ENCODE measurements at regions not wholly inside any gene's neighbourhood (a gene's known extent, or its start where the extent isn't known, plus 50 kb on each side); places are given as distances from the start of the nearest gene placed in this dataset.

GRCh38 chr2:33796511-33796910 is 197.4 kb upstream of the FAM98A start:
- Histone ChIP-seq H3K4me1 (no peaks in the 10 kb centered on the region), H3K4me3 (no peak overlapping the region), H3K36me3 (no peaks in the 10 kb centered on the region), H3K27me3 (no peaks in the 10 kb centered on the region), H3K9me3 (no peaks in the 10 kb centered on the region), H3K27ac (no peak overlapping the region)
- no peak for FAIRE-seq
- ATAC-seq = no peak
- no peak for DNase-seq
- 64 to 78% methylated on average over 2 of the region's 2 CpGs for WGBS, 2 donors
- TF ChIP-seq CTCF (IDR thresholded peaks at IDR 0.05) = no peak
- intact Hi-C loops (cut with DNase I) = no loop called here

GRCh38 chr2:33791625-33792024 is 192.5 kb upstream of the FAM98A start:
- DNase-seq (no peak), FAIRE-seq (no peak), ATAC-seq (no peak)
- no peaks in the 10 kb centered on the region for H3K27me3 ChIP-seq
- H3K27ac ChIP-seq = no peak overlapping the region
- 72 to 82% methylated on average over 3 of the region's 3 CpGs for WGBS, 2 donors
- intact Hi-C loops (cut with DNase I) = no loop called here
- no peaks in the 10 kb centered on the region for H3K36me3 ChIP-seq
- no peaks in the 10 kb centered on the region for H3K9me3 ChIP-seq
- no peak overlapping the region for H3K4me3 ChIP-seq
- H3K4me1 ChIP-seq = no peaks in the 10 kb centered on the region
- no peak for TF ChIP-seq CTCF (IDR thresholded peaks at IDR 0.05)

GRCh38 chr2:33788044-33788443 is 188.9 kb upstream of the FAM98A start:
- no peak for TF ChIP-seq CTCF (IDR thresholded peaks at IDR 0.05)
- Histone ChIP-seq H3K4me3 (no peak overlapping the region), H3K4me1 (no peaks in the 10 kb centered on the region), H3K9me3 (no peaks in the 10 kb centered on the region), H3K27ac (no peak overlapping the region), H3K36me3 (no peaks in the 10 kb centered on the region), H3K27me3 (no peaks in the 10 kb centered on the region)
- 78 to 82% methylated on average over 1 of the region's 1 CpG for WGBS, 2 donors
- intact Hi-C loops (cut with DNase I) = no loop called here
- FAIRE-seq (no peak), ATAC-seq (no peak), DNase-seq (no peak)

GRCh38 chr2:33786881-33787280 is 187.8 kb upstream of the FAM98A start:
- no peaks in the 10 kb centered on the region for H3K27me3 ChIP-seq
- no peaks in the 10 kb centered on the region for H3K9me3 ChIP-seq
- FAIRE-seq (no peak), ATAC-seq (no peak), DNase-seq (no peak)
- no peaks in the 10 kb centered on the region for H3K4me1 ChIP-seq
- H3K36me3 ChIP-seq = no peaks in the 10 kb centered on the region
- intact Hi-C loops (cut with DNase I) = no loop called here
- 73 to 77% methylated on average over 5 of the region's 5 CpGs for WGBS, 2 donors
- H3K4me3 ChIP-seq = no peak overlapping the region
- no peak overlapping the region for H3K27ac ChIP-seq
- TF ChIP-seq CTCF (IDR thresholded peaks at IDR 0.05) = no peak

- no peak for TF ChIP-seq CTCF (IDR thresholded peaks at IDR 0.05)
- ATAC-seq = no peak
- H3K27ac ChIP-seq = no peak overlapping the region
- no peaks in the 10 kb centered on the region for H3K4me1 ChIP-seq
- WGBS, 2 donors = 70 to 87% methylated on average over 4 of the region's 4 CpGs
- intact Hi-C loops (cut with DNase I) = no loop called here
- H3K9me3 ChIP-seq = no peaks in the 10 kb centered on the region
- no peak for DNase-seq
- no peaks in the 10 kb centered on the region for H3K36me3 ChIP-seq
- H3K4me3 ChIP-seq = no peak overlapping the region
- no peaks in the 10 kb centered on the region for H3K27me3 ChIP-seq
- no peak for FAIRE-seq
These were observed 186.4 kb upstream of the FAM98A start for GRCh38 chr2:33785201-33786106.
